ENCODE measurements at regions not wholly inside any gene's neighbourhood (a gene's known extent, or its start where the extent isn't known, plus 50 kb on each side); places are given as distances from the start of the nearest gene placed in this dataset.
"Not testable (repeated sequence)": the region's sequence is repeated elsewhere in the genome, so short reads cannot be mapped to it uniquely, and the experiment has no call there.

DNA sequence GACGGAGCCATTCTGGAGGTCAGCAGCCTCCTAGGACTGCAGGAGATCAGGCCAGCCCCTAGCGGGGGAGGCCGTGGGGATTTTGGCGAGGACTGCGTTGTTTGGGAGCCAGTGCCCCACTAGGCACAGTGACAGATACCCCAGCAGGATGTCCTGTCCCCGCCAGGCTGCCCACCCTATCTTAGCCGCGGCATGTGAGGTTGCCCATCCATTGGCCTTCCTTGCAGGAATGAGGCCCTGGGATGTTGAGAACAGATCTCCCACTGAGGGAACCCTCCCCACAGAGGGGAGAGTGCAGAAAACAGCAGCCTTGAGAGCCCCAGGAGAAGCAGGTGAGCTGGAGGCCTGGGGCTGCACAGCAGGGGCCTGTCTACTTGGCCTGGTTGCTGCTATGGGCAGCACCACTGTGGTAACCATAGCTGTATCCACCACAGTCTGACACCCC is 385.5 kb downstream of the TMEM121 start:
- H3K9me2 ChIP-seq (ENCODE audit: insufficient read depth); ATAC-seq; H3K79me2 ChIP-seq (replicated peaks; ENCODE audit: insufficient read depth): not testable (repeated sequence)

DNA sequence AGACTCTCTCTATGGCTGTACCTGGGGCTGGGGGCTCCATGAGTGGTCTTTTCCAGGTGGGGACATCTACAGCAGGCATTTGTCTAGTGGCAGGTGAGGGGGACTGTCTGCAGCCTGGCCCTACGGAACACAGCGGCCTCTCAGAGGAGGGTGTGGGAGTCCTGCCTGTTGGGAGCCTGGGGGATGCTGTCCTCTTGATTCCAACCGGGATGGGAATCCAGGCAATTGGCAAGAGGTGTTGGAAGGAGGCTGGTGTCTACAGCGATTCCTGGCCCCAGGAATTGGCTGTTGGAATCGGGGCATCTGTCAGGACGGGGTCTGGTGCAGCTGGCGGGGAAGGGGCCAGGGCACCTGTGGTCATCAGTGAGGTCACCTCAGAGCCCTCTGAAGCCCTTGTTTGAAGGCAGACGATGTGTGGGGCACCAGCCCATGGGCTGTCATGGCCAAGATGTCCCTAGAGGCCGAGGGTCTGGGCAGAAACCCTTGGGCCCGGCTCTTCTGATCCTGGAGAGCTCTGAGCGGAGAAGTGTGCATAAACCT is 386.3 kb downstream of the TMEM121 start:
- DNase-seq (ENCODE audit: low spot score): no peak
- peaks cover 22% of the 10 kb centered on the region for H3K36me3 Mint-ChIP-seq (ENCODE audit: low read depth)
- Histone ChIP-seq H3K4me3 (no peak overlapping the region), H3K4me2 (no peak overlapping the region), H3K4me1 (ENCODE audit: insufficient read depth) (no peaks in the 10 kb centered on the region), H4K20me1 (replicated peaks; ENCODE audit: insufficient read depth) (no peaks in the 10 kb centered on the region), H3K9me2 (ENCODE audit: insufficient read depth) (no peaks in the 10 kb centered on the region), H3K36me3 (ENCODE audit: insufficient read depth) (no peaks in the 10 kb centered on the region), H2AFZ (no peak overlapping the region), H3K79me2 (replicated peaks; ENCODE audit: insufficient read depth) (no peaks in the 10 kb centered on the region), H3K27me3 (ENCODE audit: insufficient read depth) (no peaks in the 10 kb centered on the region), H3K27ac (ENCODE audit: low read depth) (no peak overlapping the region), H3F3A (replicated peaks; ENCODE audit: low read depth) (no peaks in the 10 kb centered on the region)
- no peak overlapping the region for H3K4me3 Mint-ChIP-seq
- no peak for TF ChIP-seq ZNF331 (CRISPR knock-in tag; IDR thresholded peaks at IDR 0.05; ENCODE audit: low read depth)
- TF ChIP-seq NANOG (IDR thresholded peaks at IDR 0.05; ENCODE audit: borderline replicate concordance): no peak
- TF ChIP-seq, protein P1, sequence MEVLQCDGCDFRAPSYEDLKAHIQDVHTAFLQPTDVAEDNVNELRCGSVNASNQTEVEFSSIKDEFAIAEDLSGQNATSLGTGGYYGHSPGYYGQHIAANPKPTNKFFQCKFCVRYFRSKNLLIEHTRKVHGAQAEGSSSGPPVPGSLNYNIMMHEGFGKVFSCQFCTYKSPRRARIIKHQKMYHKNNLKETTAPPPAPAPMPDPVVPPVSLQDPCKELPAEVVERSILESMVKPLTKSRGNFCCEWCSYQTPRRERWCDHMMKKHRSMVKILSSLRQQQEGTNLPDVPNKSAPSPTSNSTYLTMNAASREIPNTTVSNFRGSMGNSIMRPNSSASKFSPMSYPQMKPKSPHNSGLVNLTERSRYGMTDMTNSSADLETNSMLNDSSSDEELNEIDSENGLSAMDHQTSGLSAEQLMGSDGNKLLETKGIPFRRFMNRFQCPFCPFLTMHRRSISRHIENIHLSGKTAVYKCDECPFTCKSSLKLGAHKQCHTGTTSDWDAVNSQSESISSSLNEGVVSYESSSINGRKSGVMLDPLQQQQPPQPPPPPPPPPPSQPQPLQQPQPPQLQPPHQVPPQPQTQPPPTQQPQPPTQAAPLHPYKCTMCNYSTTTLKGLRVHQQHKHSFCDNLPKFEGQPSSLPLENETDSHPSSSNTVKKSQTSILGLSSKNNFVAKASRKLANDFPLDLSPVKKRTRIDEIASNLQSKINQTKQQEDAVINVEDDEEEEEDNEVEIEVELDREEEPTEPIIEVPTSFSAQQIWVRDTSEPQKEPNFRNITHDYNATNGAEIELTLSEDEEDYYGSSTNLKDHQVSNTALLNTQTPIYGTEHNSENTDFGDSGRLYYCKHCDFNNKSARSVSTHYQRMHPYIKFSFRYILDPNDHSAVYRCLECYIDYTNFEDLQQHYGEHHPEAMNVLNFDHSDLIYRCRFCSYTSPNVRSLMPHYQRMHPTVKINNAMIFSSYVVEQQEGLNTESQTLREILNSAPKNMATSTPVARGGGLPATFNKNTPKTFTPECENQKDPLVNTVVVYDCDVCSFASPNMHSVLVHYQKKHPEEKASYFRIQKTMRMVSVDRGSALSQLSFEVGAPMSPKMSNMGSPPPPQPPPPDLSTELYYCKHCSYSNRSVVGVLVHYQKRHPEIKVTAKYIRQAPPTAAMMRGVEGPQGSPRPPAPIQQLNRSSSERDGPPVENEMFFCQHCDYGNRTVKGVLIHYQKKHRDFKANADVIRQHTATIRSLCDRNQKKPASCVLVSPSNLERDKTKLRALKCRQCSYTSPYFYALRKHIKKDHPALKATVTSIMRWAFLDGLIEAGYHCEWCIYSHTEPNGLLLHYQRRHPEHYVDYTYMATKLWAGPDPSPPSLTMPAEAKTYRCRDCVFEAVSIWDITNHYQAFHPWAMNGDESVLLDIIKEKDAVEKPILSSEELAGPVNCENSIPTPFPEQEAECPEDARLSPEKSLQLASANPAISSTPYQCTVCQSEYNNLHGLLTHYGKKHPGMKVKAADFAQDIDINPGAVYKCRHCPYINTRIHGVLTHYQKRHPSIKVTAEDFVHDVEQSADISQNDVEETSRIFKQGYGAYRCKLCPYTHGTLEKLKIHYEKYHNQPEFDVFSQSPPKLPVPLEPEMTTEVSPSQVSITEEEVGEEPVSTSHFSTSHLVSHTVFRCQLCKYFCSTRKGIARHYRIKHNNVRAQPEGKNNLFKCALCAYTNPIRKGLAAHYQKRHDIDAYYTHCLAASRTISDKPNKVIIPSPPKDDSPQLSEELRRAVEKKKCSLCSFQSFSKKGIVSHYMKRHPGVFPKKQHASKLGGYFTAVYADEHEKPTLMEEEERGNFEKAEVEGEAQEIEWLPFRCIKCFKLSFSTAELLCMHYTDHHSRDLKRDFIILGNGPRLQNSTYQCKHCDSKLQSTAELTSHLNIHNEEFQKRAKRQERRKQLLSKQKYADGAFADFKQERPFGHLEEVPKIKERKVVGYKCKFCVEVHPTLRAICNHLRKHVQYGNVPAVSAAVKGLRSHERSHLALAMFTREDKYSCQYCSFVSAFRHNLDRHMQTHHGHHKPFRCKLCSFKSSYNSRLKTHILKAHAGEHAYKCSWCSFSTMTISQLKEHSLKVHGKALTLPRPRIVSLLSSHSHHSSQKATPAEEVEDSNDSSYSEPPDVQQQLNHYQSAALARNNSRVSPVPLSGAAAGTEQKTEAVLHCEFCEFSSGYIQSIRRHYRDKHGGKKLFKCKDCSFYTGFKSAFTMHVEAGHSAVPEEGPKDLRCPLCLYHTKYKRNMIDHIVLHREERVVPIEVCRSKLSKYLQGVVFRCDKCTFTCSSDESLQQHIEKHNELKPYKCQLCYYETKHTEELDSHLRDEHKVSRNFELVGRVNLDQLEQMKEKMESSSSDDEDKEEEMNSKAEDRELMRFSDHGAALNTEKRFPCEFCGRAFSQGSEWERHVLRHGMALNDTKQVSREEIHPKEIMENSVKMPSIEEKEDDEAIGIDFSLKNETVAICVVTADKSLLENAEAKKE (CRISPR knock-in tag; IDR thresholded peaks at IDR 0.05): no peak
- TF ChIP-seq EZH2phosphoT487 (IDR thresholded peaks at IDR 0.05; ENCODE audit: unreplicated experiment): no peak
- no peak for TF ChIP-seq STAT1 (IDR thresholded peaks at IDR 0.05; ENCODE audit: unreplicated experiment)
- TF ChIP-seq, protein P2, sequence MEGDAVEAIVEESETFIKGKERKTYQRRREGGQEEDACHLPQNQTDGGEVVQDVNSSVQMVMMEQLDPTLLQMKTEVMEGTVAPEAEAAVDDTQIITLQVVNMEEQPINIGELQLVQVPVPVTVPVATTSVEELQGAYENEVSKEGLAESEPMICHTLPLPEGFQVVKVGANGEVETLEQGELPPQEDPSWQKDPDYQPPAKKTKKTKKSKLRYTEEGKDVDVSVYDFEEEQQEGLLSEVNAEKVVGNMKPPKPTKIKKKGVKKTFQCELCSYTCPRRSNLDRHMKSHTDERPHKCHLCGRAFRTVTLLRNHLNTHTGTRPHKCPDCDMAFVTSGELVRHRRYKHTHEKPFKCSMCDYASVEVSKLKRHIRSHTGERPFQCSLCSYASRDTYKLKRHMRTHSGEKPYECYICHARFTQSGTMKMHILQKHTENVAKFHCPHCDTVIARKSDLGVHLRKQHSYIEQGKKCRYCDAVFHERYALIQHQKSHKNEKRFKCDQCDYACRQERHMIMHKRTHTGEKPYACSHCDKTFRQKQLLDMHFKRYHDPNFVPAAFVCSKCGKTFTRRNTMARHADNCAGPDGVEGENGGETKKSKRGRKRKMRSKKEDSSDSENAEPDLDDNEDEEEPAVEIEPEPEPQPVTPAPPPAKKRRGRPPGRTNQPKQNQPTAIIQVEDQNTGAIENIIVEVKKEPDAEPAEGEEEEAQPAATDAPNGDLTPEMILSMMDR (conservative IDR thresholded peaks at IDR 0.05; ENCODE audit: low read depth in 2 of 2): no peak
- TF ChIP-seq, protein P3, sequence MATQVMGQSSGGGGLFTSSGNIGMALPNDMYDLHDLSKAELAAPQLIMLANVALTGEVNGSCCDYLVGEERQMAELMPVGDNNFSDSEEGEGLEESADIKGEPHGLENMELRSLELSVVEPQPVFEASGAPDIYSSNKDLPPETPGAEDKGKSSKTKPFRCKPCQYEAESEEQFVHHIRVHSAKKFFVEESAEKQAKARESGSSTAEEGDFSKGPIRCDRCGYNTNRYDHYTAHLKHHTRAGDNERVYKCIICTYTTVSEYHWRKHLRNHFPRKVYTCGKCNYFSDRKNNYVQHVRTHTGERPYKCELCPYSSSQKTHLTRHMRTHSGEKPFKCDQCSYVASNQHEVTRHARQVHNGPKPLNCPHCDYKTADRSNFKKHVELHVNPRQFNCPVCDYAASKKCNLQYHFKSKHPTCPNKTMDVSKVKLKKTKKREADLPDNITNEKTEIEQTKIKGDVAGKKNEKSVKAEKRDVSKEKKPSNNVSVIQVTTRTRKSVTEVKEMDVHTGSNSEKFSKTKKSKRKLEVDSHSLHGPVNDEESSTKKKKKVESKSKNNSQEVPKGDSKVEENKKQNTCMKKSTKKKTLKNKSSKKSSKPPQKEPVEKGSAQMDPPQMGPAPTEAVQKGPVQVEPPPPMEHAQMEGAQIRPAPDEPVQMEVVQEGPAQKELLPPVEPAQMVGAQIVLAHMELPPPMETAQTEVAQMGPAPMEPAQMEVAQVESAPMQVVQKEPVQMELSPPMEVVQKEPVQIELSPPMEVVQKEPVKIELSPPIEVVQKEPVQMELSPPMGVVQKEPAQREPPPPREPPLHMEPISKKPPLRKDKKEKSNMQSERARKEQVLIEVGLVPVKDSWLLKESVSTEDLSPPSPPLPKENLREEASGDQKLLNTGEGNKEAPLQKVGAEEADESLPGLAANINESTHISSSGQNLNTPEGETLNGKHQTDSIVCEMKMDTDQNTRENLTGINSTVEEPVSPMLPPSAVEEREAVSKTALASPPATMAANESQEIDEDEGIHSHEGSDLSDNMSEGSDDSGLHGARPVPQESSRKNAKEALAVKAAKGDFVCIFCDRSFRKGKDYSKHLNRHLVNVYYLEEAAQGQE (IDR thresholded peaks at IDR 0.05; ENCODE audit: unreplicated experiment): no peak
- TF ChIP-seq ZNF114 (CRISPR knock-in tag; IDR thresholded peaks at IDR 0.05): no peak
- no peak for TF ChIP-seq CREB1 (CRISPR knock-in tag; IDR thresholded peaks at IDR 0.05; ENCODE audit: low read depth)
- TF ChIP-seq JUNB (IDR thresholded peaks at IDR 0.05; ENCODE audit: unreplicated experiment): no peak
- peaks cover 5% of the 10 kb centered on the region for H3K27me3 Mint-ChIP-seq (ENCODE audit: insufficient read depth, low read depth, poor library complexity)
- H3K4me1 Mint-ChIP-seq: no peaks in the 10 kb centered on the region
- no peak for ATAC-seq
- H3K27ac Mint-ChIP-seq: no peak overlapping the region
- H3K9me3 Mint-ChIP-seq: peaks cover 91% of the 10 kb centered on the region

More for the DNA sequence above, 385.5 kb downstream of the TMEM121 start:
- not testable (repeated sequence) for H3K4me1 ChIP-seq (ENCODE audit: insufficient read depth); H3K27ac Mint-ChIP-seq; H3K36me3 ChIP-seq (ENCODE audit: insufficient read depth); DNase-seq (ENCODE audit: low spot score); H3K27me3 Mint-ChIP-seq (ENCODE audit: insufficient read depth, low read depth, poor library complexity); H3F3A ChIP-seq (replicated peaks; ENCODE audit: low read depth); H3K27me3 ChIP-seq (ENCODE audit: insufficient read depth); H4K20me1 ChIP-seq (replicated peaks; ENCODE audit: insufficient read depth); H3K4me3 Mint-ChIP-seq; H3K4me1 Mint-ChIP-seq; H2AFZ ChIP-seq; H3K4me3 ChIP-seq; H3K27ac ChIP-seq (ENCODE audit: low read depth); H3K4me2 ChIP-seq
- peaks cover 91% of the 10 kb centered on the region for H3K9me3 Mint-ChIP-seq
- H3K36me3 Mint-ChIP-seq (ENCODE audit: low read depth): peaks cover 29% of the 10 kb centered on the region
